ENCODE measurements at regions not wholly inside any gene's neighbourhood (a gene's known extent, or its start where the extent isn't known, plus 50 kb on each side); places are given as distances from the start of the nearest gene placed in this dataset.

DNA sequence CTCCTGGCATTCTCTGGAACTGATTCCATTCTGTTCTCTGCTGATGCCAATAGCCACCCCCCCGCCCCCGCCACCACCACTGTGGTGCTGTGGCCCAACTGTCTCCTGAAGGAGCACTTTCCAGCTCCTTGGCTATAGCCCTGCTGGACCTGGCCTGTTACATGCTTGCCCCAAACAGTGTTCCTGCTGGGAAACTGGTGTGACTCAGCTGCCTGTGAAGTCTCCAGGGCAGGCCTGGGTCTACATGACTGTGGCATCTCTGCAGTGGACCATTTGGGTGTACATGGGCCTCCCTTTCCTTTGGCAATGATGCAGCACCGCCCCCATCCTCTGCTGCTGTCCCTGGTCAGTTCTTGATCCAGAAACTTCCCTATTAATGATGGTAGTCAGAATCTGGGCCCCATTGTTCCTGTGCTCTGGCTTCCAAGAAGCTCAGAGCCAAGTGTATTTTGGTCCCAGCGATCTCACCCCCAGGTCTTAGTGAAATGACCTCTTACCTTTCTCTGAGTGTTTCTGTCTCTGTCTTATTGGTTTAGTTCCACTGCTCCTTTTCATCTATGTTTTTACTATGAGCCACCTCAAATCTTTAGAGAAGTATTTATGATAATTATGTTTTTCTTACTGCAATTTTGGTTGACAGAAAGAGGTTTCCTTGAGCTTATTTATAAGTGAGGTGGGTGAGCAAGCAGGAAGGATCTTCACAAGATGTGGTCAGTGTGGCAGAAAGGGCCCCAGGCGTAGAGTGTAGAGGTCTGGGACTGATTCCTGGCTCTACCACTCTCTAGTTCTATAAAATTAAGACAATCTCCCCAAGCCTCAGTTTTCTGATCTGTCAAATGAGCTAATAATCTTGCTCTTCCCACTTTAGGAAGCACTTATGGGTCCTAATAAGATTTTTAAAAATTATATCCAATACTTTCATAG lies 210.7 kb upstream of the EOLA2 start:
- no TSS peak for BruUV-seq (replicated peaks)
- TF ChIP-seq, protein P1, sequence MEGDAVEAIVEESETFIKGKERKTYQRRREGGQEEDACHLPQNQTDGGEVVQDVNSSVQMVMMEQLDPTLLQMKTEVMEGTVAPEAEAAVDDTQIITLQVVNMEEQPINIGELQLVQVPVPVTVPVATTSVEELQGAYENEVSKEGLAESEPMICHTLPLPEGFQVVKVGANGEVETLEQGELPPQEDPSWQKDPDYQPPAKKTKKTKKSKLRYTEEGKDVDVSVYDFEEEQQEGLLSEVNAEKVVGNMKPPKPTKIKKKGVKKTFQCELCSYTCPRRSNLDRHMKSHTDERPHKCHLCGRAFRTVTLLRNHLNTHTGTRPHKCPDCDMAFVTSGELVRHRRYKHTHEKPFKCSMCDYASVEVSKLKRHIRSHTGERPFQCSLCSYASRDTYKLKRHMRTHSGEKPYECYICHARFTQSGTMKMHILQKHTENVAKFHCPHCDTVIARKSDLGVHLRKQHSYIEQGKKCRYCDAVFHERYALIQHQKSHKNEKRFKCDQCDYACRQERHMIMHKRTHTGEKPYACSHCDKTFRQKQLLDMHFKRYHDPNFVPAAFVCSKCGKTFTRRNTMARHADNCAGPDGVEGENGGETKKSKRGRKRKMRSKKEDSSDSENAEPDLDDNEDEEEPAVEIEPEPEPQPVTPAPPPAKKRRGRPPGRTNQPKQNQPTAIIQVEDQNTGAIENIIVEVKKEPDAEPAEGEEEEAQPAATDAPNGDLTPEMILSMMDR (conservative IDR thresholded peaks at IDR 0.05; ENCODE audit: low read depth, low read length), result no peak
- TF ChIP-seq EZH2 (IDR thresholded peaks at IDR 0.05; ENCODE audit: borderline replicate concordance, low read depth, low read length, poor library complexity, severe bottlenecking), result no peak
- Histone ChIP-seq H3K27me3 (replicated peaks; ENCODE audit: insufficient read depth, low read depth, low read length, poor library complexity) (no peaks in the 10 kb centered on the region), H3K9me3 (ENCODE audit: low read depth, low read length, poor library complexity, severe bottlenecking) (no peaks in the 10 kb centered on the region), H3K36me3 (ENCODE audit: insufficient read depth, low read length, poor library complexity, severe bottlenecking) (no peaks in the 10 kb centered on the region), H3K4me3 (ENCODE audit: low read depth, low read length, poor library complexity, severe bottlenecking) (no peak overlapping the region), H3K27ac (ENCODE audit: low read depth, low read length, poor library complexity, severe bottlenecking) (no peak overlapping the region), H3K4me1 (ENCODE audit: insufficient read depth, low read length, poor library complexity, severe bottlenecking) (no peaks in the 10 kb centered on the region)
- CTCF ChIA-PET, result no interaction called here
- DNase-seq (ENCODE audit: low spot score), result no peak
- POLR2A ChIA-PET (ENCODE audit: low non-redundant PET), result no interaction called here
- intact Hi-C loops (cut with micrococcal nuclease; ENCODE audit: unreplicated experiment), result no loop called here

DNA sequence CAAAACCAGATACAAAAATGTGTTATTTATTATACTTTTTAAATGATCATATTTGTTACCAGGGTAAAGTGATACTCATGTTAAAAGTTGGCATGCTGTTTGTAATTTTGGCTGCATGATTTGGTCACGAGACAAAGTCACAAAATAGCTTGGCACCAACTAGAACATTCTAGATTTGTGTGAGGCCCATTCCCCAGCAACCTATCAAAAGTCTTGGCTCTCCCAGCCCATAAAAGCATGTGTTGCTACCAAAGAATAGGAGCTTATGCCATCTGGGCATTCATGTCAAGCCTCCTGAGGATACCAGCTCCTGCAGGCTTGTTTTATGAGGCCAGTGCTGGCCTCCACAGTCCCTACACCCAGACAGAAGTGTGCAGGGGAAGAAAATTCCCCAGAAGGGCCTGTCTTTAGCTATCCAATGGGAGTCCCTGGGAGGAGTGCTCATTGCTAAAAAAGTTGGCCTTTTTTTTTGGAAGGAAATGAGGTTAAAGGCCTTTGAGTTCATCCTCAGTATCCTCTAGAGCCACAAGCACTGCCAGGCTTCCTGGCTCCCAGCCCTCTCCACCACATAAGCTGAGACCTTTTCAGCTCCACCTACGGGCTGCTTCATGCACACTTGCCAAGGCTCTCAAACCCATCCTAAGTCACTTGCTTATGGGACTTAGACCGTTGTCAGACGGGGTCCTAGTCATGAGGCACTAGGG lies 211.9 kb upstream of the EOLA2 start:
- BruUV-seq (replicated peaks), result no TSS peak
- CTCF ChIA-PET, result no interaction called here
- no peaks in the 10 kb centered on the region for H3K4me1 ChIP-seq (ENCODE audit: insufficient read depth, low read length, poor library complexity, severe bottlenecking)
- no peak overlapping the region for H3K4me3 ChIP-seq (ENCODE audit: low read depth, low read length, poor library complexity, severe bottlenecking)
- POLR2A ChIA-PET (ENCODE audit: low non-redundant PET), result no interaction called here
- no peak for DNase-seq (ENCODE audit: low spot score)
- no peak overlapping the region for H3K27ac ChIP-seq (ENCODE audit: low read depth, low read length, poor library complexity, severe bottlenecking)
- no peak for TF ChIP-seq EZH2 (IDR thresholded peaks at IDR 0.05; ENCODE audit: borderline replicate concordance, low read depth, low read length, poor library complexity, severe bottlenecking)
- TF ChIP-seq, protein P1 (conservative IDR thresholded peaks at IDR 0.05; ENCODE audit: low read depth, low read length), result no peak
- intact Hi-C loops (cut with micrococcal nuclease; ENCODE audit: unreplicated experiment), result no loop called here
- no peaks in the 10 kb centered on the region for H3K27me3 ChIP-seq (replicated peaks; ENCODE audit: insufficient read depth, low read depth, low read length, poor library complexity)
- H3K36me3 ChIP-seq (ENCODE audit: insufficient read depth, low read length, poor library complexity, severe bottlenecking), result no peaks in the 10 kb centered on the region
- H3K9me3 ChIP-seq (ENCODE audit: low read depth, low read length, poor library complexity, severe bottlenecking), result no peaks in the 10 kb centered on the region

DNA sequence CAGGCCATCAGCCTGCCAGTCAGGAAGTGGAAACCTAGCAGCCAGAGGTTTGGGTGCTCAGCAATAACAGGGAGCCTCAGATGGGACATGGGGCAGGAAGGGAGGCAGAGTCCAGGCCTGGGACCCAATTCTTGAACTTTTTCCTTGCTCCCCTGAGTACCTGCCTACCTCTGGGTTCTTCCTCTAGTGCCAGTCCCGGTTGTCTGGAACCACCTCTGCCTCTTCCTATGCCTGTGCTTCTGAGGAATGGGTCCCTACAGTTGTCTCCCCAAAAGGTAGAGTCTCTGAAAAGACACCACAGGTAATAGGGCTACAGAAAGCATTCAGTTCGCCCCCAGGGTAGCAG lies 212.4 kb upstream of the MAMLD1 start:
- TF ChIP-seq, protein P1 (conservative IDR thresholded peaks at IDR 0.05; ENCODE audit: low read depth, low read length), result no peak
- TF ChIP-seq EZH2 (IDR thresholded peaks at IDR 0.05; ENCODE audit: borderline replicate concordance, low read depth, low read length, poor library complexity, severe bottlenecking), result no peak
- H3K36me3 ChIP-seq (ENCODE audit: insufficient read depth, low read length, poor library complexity, severe bottlenecking), result no peaks in the 10 kb centered on the region
- no peaks in the 10 kb centered on the region for H3K27me3 ChIP-seq (replicated peaks; ENCODE audit: insufficient read depth, low read depth, low read length, poor library complexity)
- ChIA-PET CTCF (no interaction called here), POLR2A (ENCODE audit: low non-redundant PET) (no interaction called here)
- H3K9me3 ChIP-seq (ENCODE audit: low read depth, low read length, poor library complexity, severe bottlenecking), result no peaks in the 10 kb centered on the region
- H3K4me3 ChIP-seq (ENCODE audit: low read depth, low read length, poor library complexity, severe bottlenecking), result no peak overlapping the region
- H3K27ac ChIP-seq (ENCODE audit: low read depth, low read length, poor library complexity, severe bottlenecking), result no peak overlapping the region
- no peaks in the 10 kb centered on the region for H3K4me1 ChIP-seq (ENCODE audit: insufficient read depth, low read length, poor library complexity, severe bottlenecking)
- intact Hi-C loops (cut with micrococcal nuclease; ENCODE audit: unreplicated experiment), result no loop called here
- DNase-seq (ENCODE audit: low spot score), result no peak
- BruUV-seq (replicated peaks), result no TSS peak
